Prostate gland (tissue), 2 donors: ENCODE measurements at regions not wholly inside any gene's neighbourhood (a gene's known extent, or its start where the extent isn't known, plus 50 kb on each side); places are given as distances from the start of the nearest gene placed in this dataset.

Experiments used
- DNase-seq: peaks from one replicate; pipeline ENCODE4 v3.0.0-alpha.2; 2019; ENCODE audit warnings: low spot score
- H3K27ac ChIP-seq, 2 donors: fragments of 200-600 bp; sonication (generic); 2 replicates each; pipeline ENCODE4 v1.5.1; 2017 to 2019
- H3K27me3 ChIP-seq: fragments of 200-600 bp; sonication (generic); replicated peaks from 2 replicates; pipeline ENCODE4 v1.5.1; 2019; ENCODE audit not compliant: insufficient read depth
- H3K36me3 ChIP-seq, 2 donors: fragments of 200-600 bp; sonication (generic); 1 replicate in 1 of 2; 2 replicates in 1 of 2; pipeline versions ENCODE4 v1.5.1 to v1.8.1; 2017 to 2019
- H3K4me1 ChIP-seq: fragments of 200-600 bp; sonication (generic); replicated peaks from 2 replicates; pipeline ENCODE4 v1.5.1; 2019
- H3K4me3 ChIP-seq, 2 donors: fragments of 200-600 bp; sonication (generic); 2 replicates each; pipeline ENCODE4 v1.5.1; 2017 to 2019
- H3K9me3 ChIP-seq: fragments of 200-600 bp; sonication (generic); 2 replicates; pipeline ENCODE4 v1.5.1; 2017
- CTCF ChIP-seq, 4 experiments: fragments of 200-600 bp in 2 of 4; fragments of 450-650 bp in 2 of 4; sonication (generic) in 2 of 4; IDR thresholded peaks; 1 replicate in 3 of 4; 2 replicates in 1 of 4; pipeline ENCODE4 v1.5.1; 2016 to 2019; ENCODE audit warnings: antibody characterized with exemption in 4 of 4, mild to moderate bottlenecking in 2 of 4, moderate library complexity in 2 of 4
- POLR2A ChIP-seq: fragments of 450-650 bp; IDR thresholded peaks from one replicate; pipeline ENCODE4 v1.6.1; 2016; ENCODE audit warnings: antibody characterized with exemption, mild to moderate bottlenecking
- POLR2AphosphoS5 ChIP-seq: sonication (generic); formaldehyde crosslinking; IDR thresholded peaks from one replicate; pipeline ENCODE4 v1.6.1; 2017; ENCODE audit warnings: antibody characterized with exemption
- WGBS: methylation state at CpG from one replicate; pipeline ENCODE4 v1.1.5; 2018; 5-methylcytosine and 5-hydroxymethylcytosine counted together
- intact Hi-C: fragments of 100-400 bp; cut with DNase I; formaldehyde crosslinking; loops from one replicate; pipeline ENCODE4 v1.14.2; 2022

- 48% methylated on average over 8 of the region's 8 CpGs for WGBS
- Histone ChIP-seq H3K27me3 (no peaks in the 10 kb centered on the region), H3K4me3 (no peak overlapping the region), H3K4me1 (no peaks in the 10 kb centered on the region), H3K27ac (peak overlapping the region in 1 of 2 donors; percentile 48), H3K9me3 (no peaks in the 10 kb centered on the region), H3K36me3 (no peaks in the 10 kb centered on the region)
- intact Hi-C loops = no loop called here
- no peak for DNase-seq
- no peak for TF ChIP-seq CTCF (IDR thresholded peaks at IDR 0.05)
- TF ChIP-seq POLR2A = no peak
- peak; percentile 38 for TF ChIP-seq POLR2AphosphoS5
Observed at GRCh38 chr7:132065193-132065988, 509.0 kb upstream of the PODXL start.

DNA sequence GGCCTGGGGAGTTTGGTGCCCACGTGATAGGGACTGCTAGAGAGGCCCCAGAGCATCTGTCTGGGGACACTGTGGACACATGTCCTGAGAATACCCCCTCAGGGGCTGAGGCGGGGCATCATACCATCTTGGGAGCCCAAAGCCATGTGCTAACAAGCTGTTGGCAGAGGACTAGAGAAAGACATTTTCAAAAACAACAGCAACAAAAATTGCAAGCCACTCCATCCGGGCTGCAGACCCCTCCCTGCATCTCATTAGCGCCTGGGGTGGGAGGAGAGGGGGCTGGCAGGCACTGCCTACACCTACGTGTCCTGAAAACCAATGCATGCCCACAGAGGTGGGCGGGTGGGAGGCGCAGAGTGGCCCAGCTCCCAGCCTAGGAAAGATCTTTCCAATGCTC lies 507.4 kb upstream of the PODXL start:
- 68% methylated on average over 7 of the region's 7 CpGs for WGBS
- intact Hi-C loops = no loop called here
- H3K27me3 ChIP-seq = no peaks in the 10 kb centered on the region
- H3K9me3 ChIP-seq = no peaks in the 10 kb centered on the region
- DNase-seq = no peak
- TF ChIP-seq POLR2AphosphoS5 = no peak
- TF ChIP-seq POLR2A = no peak
- TF ChIP-seq CTCF (IDR thresholded peaks at IDR 0.05) = no peak
- no peaks in the 10 kb centered on the region for H3K36me3 ChIP-seq
- H3K4me3 ChIP-seq = no peak overlapping the region
- H3K27ac ChIP-seq = no peak overlapping the region
- H3K4me1 ChIP-seq = no peaks in the 10 kb centered on the region

DNA sequence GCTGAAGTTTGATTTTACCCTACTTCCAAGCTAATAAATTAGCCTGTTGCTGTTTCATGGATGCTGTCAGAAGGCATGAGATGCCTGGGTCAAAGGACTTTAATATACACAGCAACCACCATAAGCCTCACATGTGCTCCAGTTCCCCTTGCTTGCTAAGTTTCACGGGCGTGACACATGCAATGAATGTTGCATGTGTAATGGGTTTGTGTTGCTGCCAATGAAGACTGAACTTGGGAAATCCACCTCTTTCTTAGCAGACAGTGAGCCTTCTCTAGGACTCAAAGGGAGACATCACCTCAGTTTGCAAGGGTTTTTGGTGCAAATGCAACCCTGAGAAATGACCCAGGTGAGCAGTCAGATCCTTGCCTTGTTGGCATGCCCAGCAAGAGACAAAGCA lies 505.5 kb upstream of the PODXL start:
- 91% methylated on average over 2 of the region's 2 CpGs for WGBS
- no peak overlapping the region for H3K27ac ChIP-seq

DNA sequence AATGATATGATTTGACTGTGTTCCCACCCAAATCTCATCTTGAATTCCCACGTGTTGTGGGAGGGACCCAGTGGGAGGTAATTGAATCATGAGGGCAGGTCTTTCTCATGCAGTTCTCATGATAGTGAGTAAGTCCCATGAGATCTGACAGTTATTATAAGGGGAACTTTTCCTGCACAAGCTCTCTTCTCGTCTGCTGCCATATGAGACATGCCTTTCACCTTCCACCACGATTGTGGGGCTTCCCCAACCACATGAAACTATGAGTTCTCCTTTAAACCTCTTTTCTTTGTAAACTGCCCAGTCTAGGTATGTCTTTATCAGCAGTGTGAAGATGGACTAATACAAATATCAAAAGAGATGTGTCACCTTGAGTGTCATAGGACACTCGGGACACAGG lies 502.7 kb upstream of the PODXL start:
- intact Hi-C loops = no loop called here
- 76% methylated on average over 4 of the region's 4 CpGs for WGBS
- no peaks in the 10 kb centered on the region for H3K27me3 ChIP-seq
- no peaks in the 10 kb centered on the region for H3K36me3 ChIP-seq
- H3K27ac ChIP-seq = no peak overlapping the region
- TF ChIP-seq POLR2AphosphoS5 (no peak), CTCF (IDR thresholded peaks at IDR 0.05) (no peak), POLR2A (no peak)
- H3K4me1 ChIP-seq = no peaks in the 10 kb centered on the region
- no peak overlapping the region for H3K4me3 ChIP-seq
- DNase-seq = no peak
- H3K9me3 ChIP-seq = no peaks in the 10 kb centered on the region

More for the DNA sequence above, 505.5 kb upstream of the PODXL start:
- no peak overlapping the region for H3K4me3 ChIP-seq
- H3K27me3 ChIP-seq = no peaks in the 10 kb centered on the region
- no peak for DNase-seq
- H3K36me3 ChIP-seq = no peaks in the 10 kb centered on the region
- H3K4me1 ChIP-seq = no peaks in the 10 kb centered on the region
- H3K9me3 ChIP-seq = no peaks in the 10 kb centered on the region
- intact Hi-C loops = no loop called here
- TF ChIP-seq POLR2AphosphoS5 (no peak), POLR2A (no peak), CTCF (IDR thresholded peaks at IDR 0.05) (no peak)
